Mucosa of rectum (tissue), 2 donors: ENCODE measurements at regions not wholly inside any gene's neighbourhood (a gene's known extent, or its start where the extent isn't known, plus 50 kb on each side); places are given as distances from the start of the nearest gene placed in this dataset.

Source experiments
- H3K27ac ChIP-seq, 2 donors: one replicate each; pipeline ENCODE4 v1.7.0; 2013; ENCODE audit warnings: inconsistent platforms in 2 of 2, low read depth in 2 of 2, low read length in 2 of 2
- H3K27me3 ChIP-seq, 2 donors: one replicate each; pipeline ENCODE4 v1.7.0; 2013; ENCODE audit warnings: low read length in 2 of 2; ENCODE audit not compliant: control insufficient read depth in 2 of 2, insufficient read depth in 2 of 2
- H3K36me3 ChIP-seq, 2 donors: one replicate each; pipeline ENCODE4 v1.7.0; 2013; ENCODE audit warnings: low read length in 2 of 2; ENCODE audit not compliant: control insufficient read depth in 2 of 2, insufficient read depth in 2 of 2
- H3K4me1 ChIP-seq, 2 donors: one replicate each; pipeline ENCODE4 v1.7.0; 2013; ENCODE audit warnings: low read length in 2 of 2, mild to moderate bottlenecking in 1 of 2; ENCODE audit not compliant: control insufficient read depth in 2 of 2, insufficient read depth in 2 of 2
- H3K4me3 ChIP-seq, 2 donors: one replicate each; pipeline ENCODE4 v1.7.0; 2013; ENCODE audit warnings: low read length in 2 of 2
- H3K9ac ChIP-seq, 2 donors: one replicate each; pipeline ENCODE4 v1.7.0; 2013; ENCODE audit warnings: low read length in 2 of 2, low read depth in 1 of 2, mild to moderate bottlenecking in 1 of 2
- H3K9me3 ChIP-seq, 2 donors: one replicate each; pipeline ENCODE4 v1.7.0; 2013; ENCODE audit warnings: low read length in 2 of 2; ENCODE audit not compliant: control insufficient read depth in 2 of 2
- donor health status: healthy.
- donor health status: Normal muscosa, but diverticular disease.

- Histone ChIP-seq H3K36me3 (no peaks in the 10 kb centered on the region), H3K4me1 (no peaks in the 10 kb centered on the region), H3K9ac (no peak overlapping the region), H3K9me3 (no peaks in the 10 kb centered on the region), H3K27me3 (no peaks in the 10 kb centered on the region), H3K4me3 (no peak overlapping the region), H3K27ac (no peak overlapping the region)
Measured at GRCh38 chr13:29939158-29939557, 88.7 kb upstream of the UBL3 start.

DNA sequence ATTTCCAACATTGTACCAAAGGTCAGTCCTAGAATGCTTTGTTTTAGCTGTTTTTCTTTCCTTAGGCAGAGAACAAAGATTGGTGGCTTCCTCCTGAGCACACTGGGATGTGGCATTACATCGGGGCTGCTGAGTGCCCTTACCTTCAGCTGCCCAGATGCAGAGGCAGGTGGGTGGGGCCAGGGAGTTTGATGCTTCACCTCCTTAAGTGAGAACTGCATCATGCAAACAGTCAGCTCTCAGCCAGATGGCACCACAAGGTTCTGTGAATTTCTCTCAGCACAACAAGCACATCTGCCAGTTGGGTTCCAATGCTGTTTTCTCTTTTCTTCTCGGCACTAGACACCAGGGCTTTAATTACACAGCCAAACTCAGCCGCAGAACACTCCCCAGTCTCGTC, 87.4 kb upstream of the UBL3 start:
- Histone ChIP-seq H3K4me3 (no peak overlapping the region), H3K9me3 (no peaks in the 10 kb centered on the region), H3K9ac (no peak overlapping the region), H3K27ac (no peak overlapping the region), H3K27me3 (no peaks in the 10 kb centered on the region), H3K36me3 (no peaks in the 10 kb centered on the region), H3K4me1 (no peaks in the 10 kb centered on the region)

DNA sequence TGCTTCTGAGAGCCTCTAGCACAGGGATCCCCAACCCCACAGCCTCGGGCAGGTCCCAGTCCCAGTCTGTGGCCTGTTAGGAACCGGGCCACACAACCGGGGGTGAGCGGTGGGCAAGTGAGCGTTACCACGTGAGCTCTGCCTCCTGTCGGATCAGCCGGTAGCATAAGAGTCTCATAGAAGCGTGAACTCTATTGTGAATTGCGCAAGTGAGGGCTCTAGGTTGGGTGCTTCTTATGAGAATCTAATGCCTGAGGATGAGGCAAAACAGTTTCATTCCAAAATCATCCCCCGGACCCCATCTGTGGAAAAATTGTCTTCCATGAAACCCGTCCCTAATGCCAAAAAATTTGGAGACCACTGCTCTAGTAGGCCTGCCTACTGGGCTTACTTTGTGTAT, 87.0 kb upstream of the UBL3 start:
- H3K4me3 ChIP-seq: no peak overlapping the region
- no peaks in the 10 kb centered on the region for H3K9me3 ChIP-seq
- H3K36me3 ChIP-seq: no peaks in the 10 kb centered on the region
- no peak overlapping the region for H3K9ac ChIP-seq
- no peaks in the 10 kb centered on the region for H3K27me3 ChIP-seq
- no peaks in the 10 kb centered on the region for H3K4me1 ChIP-seq
- H3K27ac ChIP-seq: no peak overlapping the region

GRCh38 chr13:29936956-29937355, 86.5 kb upstream of the UBL3 start:
- no peaks in the 10 kb centered on the region for H3K9me3 ChIP-seq
- H3K9ac ChIP-seq: no peak overlapping the region
- no peak overlapping the region for H3K4me3 ChIP-seq
- H3K4me1 ChIP-seq: no peaks in the 10 kb centered on the region
- H3K27me3 ChIP-seq: no peaks in the 10 kb centered on the region
- no peak overlapping the region for H3K27ac ChIP-seq
- H3K36me3 ChIP-seq: no peaks in the 10 kb centered on the region

GRCh38 chr13:29936051-29936813, 85.8 kb upstream of the UBL3 start:
- Histone ChIP-seq H3K27me3 (no peaks in the 10 kb centered on the region), H3K36me3 (no peaks in the 10 kb centered on the region), H3K4me1 (no peaks in the 10 kb centered on the region), H3K27ac (peak overlapping the region in 1 of 2 donors; percentile 23), H3K4me3 (peak overlapping the region in 1 of 2 donors; percentile 44), H3K9me3 (no peaks in the 10 kb centered on the region), H3K9ac (no peak overlapping the region)

- H3K27ac ChIP-seq: no peak overlapping the region
- H3K9me3 ChIP-seq: no peaks in the 10 kb centered on the region
- H3K9ac ChIP-seq: no peak overlapping the region
- H3K4me3 ChIP-seq: peak overlapping the region in 1 of 2 donors; percentile 44
- no peaks in the 10 kb centered on the region for H3K36me3 ChIP-seq
- no peaks in the 10 kb centered on the region for H3K4me1 ChIP-seq
- no peaks in the 10 kb centered on the region for H3K27me3 ChIP-seq
Measured at GRCh38 chr13:29935309-29935981, 85.0 kb upstream of the UBL3 start.

GRCh38 chr13:29934531-29935308, 84.3 kb upstream of the UBL3 start:
- no peak overlapping the region for H3K27ac ChIP-seq
- no peak overlapping the region for H3K9ac ChIP-seq

GRCh38 chr13:29933401-29933800, 83.0 kb upstream of the UBL3 start:
- Histone ChIP-seq H3K27me3 (no peaks in the 10 kb centered on the region), H3K9ac (no peak overlapping the region), H3K27ac (no peak overlapping the region), H3K36me3 (no peaks in the 10 kb centered on the region), H3K4me1 (no peaks in the 10 kb centered on the region), H3K9me3 (no peaks in the 10 kb centered on the region), H3K4me3 (no peak overlapping the region)

More at GRCh38 chr13:29934531-29935308, 84.3 kb upstream of the UBL3 start:
- Histone ChIP-seq H3K4me3 (no peak overlapping the region), H3K9me3 (no peaks in the 10 kb centered on the region), H3K36me3 (no peaks in the 10 kb centered on the region), H3K4me1 (no peaks in the 10 kb centered on the region), H3K27me3 (no peaks in the 10 kb centered on the region)

- H3K36me3 ChIP-seq: no peaks in the 10 kb centered on the region
- no peak overlapping the region for H3K9ac ChIP-seq
- no peak overlapping the region for H3K27ac ChIP-seq
- H3K27me3 ChIP-seq: no peaks in the 10 kb centered on the region
- no peaks in the 10 kb centered on the region for H3K4me1 ChIP-seq
- H3K4me3 ChIP-seq: no peak overlapping the region
- no peaks in the 10 kb centered on the region for H3K9me3 ChIP-seq
Measured at GRCh38 chr13:29931696-29932095, 81.3 kb upstream of the UBL3 start.
